Cardiac muscle cell (in vitro differentiated cells and primary cell): ENCODE measurements at regions not wholly inside any gene's neighbourhood (a gene's known extent, or its start where the extent isn't known, plus 50 kb on each side); places are given as distances from the start of the nearest gene placed in this dataset.
"Not testable (repeated sequence)": the region's sequence is repeated elsewhere in the genome, so short reads cannot be mapped to it uniquely, and the experiment has no call there.

Source experiments
- DNase-seq, 2 donors: peaks; one replicate each; pipeline versions ENCODE4 v3.0.0 to v3.0.0-alpha.2; 2010 to 2017; ENCODE audit warnings: low read depth in 1 of 2, low spot score in 1 of 2
- H3K27ac ChIP-seq: fragments of 200-600 bp; sonication (generic); 2 replicates; pipeline ENCODE4 v1.5.1; 2016
- H3K27me3 ChIP-seq: fragments of 200-600 bp; sonication (generic); 2 replicates; pipeline ENCODE4 v1.6.0; 2016; ENCODE audit warnings: control low read depth
- H3K36me3 ChIP-seq: fragments of 200-600 bp; sonication (generic); 2 replicates; pipeline ENCODE4 v1.5.1; 2016; ENCODE audit warnings: control low read depth
- H3K4me1 ChIP-seq: fragments of 200-600 bp; sonication (generic); 2 replicates; pipeline ENCODE4 v1.8.1; 2017; ENCODE audit warnings: low read depth, mild to moderate bottlenecking, mixed run types
- H3K4me3 ChIP-seq: fragments of 200-600 bp; sonication (generic); 2 replicates; pipeline ENCODE4 v1.5.1; 2016; ENCODE audit warnings: mild to moderate bottlenecking
- H3K9me3 ChIP-seq: fragments of 200-600 bp; sonication (generic); 2 replicates; pipeline ENCODE4 v1.5.1; 2017; ENCODE audit warnings: low read depth, mild to moderate bottlenecking, control low read depth
- TF ChIP-seq, protein P1 (sequence below): IDR thresholded peaks from 2 replicates; pipeline ENCODE4 v1.5.1; 2012; ENCODE audit warnings: low read depth, mild to moderate bottlenecking, low read length

- Histone ChIP-seq H3K36me3 (no peaks in the 10 kb centered on the region), H3K4me1 (peaks cover 19% of the 10 kb centered on the region)
Measured at GRCh38 chr3:66934725-66935124, 63.4 kb upstream of the KBTBD8 start.

DNA sequence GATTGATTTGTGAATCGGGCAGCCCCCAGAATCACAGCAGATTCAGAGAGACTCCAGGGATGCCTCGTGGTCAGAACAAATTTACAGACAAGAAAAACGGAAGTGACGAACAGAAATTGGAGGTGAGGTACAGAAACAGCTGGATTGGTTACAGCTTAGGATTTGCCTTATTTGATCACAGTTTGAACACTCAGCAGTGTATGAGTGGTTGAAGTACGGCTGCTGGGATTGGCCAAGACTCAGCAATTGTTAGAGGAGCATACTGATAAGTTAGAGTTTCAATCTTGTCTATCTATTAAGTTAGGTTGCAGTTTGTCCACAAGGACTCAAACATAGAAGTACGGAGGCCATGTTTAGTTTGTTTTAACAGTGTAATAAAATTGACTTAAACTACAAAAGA lies 61.1 kb upstream of the KBTBD8 start:
- not testable (repeated sequence) for H3K36me3 ChIP-seq, H3K4me1 ChIP-seq, H3K27me3 ChIP-seq, H3K4me3 ChIP-seq, H3K27ac ChIP-seq, DNase-seq, H3K9me3 ChIP-seq

More at GRCh38 chr3:66934725-66935124, 63.4 kb upstream of the KBTBD8 start:
- no peak for DNase-seq
- H3K9me3 ChIP-seq: no peaks in the 10 kb centered on the region
- no peak overlapping the region for H3K4me3 ChIP-seq
- H3K27ac ChIP-seq: no peak overlapping the region
- H3K27me3 ChIP-seq: no peaks in the 10 kb centered on the region
- TF ChIP-seq, protein P1, sequence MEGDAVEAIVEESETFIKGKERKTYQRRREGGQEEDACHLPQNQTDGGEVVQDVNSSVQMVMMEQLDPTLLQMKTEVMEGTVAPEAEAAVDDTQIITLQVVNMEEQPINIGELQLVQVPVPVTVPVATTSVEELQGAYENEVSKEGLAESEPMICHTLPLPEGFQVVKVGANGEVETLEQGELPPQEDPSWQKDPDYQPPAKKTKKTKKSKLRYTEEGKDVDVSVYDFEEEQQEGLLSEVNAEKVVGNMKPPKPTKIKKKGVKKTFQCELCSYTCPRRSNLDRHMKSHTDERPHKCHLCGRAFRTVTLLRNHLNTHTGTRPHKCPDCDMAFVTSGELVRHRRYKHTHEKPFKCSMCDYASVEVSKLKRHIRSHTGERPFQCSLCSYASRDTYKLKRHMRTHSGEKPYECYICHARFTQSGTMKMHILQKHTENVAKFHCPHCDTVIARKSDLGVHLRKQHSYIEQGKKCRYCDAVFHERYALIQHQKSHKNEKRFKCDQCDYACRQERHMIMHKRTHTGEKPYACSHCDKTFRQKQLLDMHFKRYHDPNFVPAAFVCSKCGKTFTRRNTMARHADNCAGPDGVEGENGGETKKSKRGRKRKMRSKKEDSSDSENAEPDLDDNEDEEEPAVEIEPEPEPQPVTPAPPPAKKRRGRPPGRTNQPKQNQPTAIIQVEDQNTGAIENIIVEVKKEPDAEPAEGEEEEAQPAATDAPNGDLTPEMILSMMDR: no peak

- Histone ChIP-seq H3K4me1 (peaks cover 4% of the 10 kb centered on the region), H3K27me3 (no peaks in the 10 kb centered on the region), H3K27ac (no peak overlapping the region), H3K36me3 (no peaks in the 10 kb centered on the region), H3K9me3 (no peaks in the 10 kb centered on the region), H3K4me3 (no peak overlapping the region)
- TF ChIP-seq, protein P1: peak; percentile 75
- DNase-seq: peak; percentile 78 to 83
Measured at GRCh38 chr3:66938338-66938963, 59.7 kb upstream of the KBTBD8 start.

GRCh38 chr3:66948041-66948440 lies 50.1 kb upstream of the KBTBD8 start:
- no peak overlapping the region for H3K4me3 ChIP-seq
- TF ChIP-seq, protein P1: no peak
- DNase-seq: no peak
- H3K4me1 ChIP-seq: no peaks in the 10 kb centered on the region
- no peak overlapping the region for H3K27ac ChIP-seq
- no peaks in the 10 kb centered on the region for H3K9me3 ChIP-seq
- no peaks in the 10 kb centered on the region for H3K36me3 ChIP-seq
- H3K27me3 ChIP-seq: no peaks in the 10 kb centered on the region
